ENCODE measurements at regions not wholly inside any gene's neighbourhood (a gene's known extent, or its start where the extent isn't known, plus 50 kb on each side); places are given as distances from the start of the nearest gene placed in this dataset.
"Not testable (repeated sequence)": the region's sequence is repeated elsewhere in the genome, so short reads cannot be mapped to it uniquely, and the experiment has no call there.

GRCh38 chr4:27075603-27076002 lies 215.0 kb downstream of the STIM2 start:
- not testable (repeated sequence) for DNase-seq

GRCh38 chr4:27078934-27079455 lies 218.4 kb downstream of the STIM2 start:
- peak; percentile 16 for DNase-seq

- DNase-seq: peak; percentile 22
Measured at GRCh38 chr4:27081675-27082586, 221.3 kb downstream of the STIM2 start.

GRCh38 chr4:27082776-27083175 lies 222.1 kb downstream of the STIM2 start:
- no peak for DNase-seq

DNA sequence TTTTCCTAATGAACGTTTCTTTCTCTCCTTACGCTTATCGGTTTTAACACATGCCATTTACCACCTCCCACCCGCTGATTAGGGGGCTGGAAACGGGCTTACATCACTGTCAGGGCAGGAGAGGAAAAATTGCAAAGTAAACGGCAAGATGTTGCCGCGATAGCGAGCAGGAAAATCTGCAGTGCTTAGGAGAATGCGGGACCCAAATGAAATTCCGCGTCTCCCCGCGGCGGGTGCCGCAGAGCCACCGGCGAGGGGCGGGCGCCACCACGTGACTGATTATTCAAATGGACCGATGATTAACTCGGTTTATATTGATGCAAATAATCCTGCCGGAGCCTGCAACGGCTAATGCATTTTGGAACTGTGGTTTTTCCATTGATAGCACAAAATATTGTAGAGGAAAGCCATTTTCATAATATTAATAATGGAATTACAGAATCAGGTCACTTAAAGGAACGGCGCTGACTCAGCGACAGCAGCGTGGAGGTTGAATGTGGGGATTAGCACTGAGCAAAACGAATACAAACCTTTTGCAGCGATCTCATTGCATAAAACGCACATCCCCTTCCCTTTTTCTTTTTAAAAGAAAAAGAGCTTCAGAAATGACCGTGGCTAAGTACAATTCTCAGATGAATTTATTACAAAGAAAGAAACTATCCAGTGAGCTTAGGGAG lies 224.2 kb downstream of the STIM2 start:
- peak; percentile 56 for DNase-seq

- no peak for DNase-seq
Measured at GRCh38 chr4:27085396-27085795, 224.8 kb downstream of the STIM2 start.

DNA sequence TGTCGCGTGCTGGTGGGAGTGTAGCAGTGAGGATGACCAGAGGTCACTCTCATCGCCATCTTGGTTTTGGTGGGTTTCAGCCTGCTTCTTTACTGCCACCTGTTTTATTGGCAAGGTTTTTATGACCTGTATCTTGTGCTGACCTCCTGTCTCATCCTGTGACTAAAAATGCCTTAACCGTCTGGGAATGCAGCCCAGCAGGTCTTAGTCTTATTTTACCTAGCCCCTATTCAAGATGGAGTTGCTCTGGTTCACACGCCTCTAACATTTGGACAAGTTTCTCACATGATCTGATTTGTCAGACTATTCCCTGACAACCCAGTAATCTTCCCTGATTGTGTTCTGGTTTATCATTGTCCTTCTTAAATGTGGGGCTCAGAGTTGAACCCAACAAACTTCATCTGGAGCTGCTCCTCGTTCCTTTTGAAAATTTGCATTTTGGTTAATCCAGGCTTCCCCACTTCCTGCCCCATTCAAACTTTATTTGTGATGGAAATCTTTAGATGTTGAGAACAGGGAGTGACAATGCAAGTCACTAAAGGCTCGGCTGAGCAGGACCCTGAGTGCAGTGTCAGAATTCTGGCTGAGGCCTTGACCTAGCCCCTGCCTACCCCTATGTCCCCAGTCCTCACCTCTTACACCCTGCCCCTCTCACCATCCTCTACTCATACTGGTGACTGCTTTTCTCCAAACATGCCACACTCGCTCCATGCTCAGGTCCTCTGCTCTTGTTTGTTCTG lies 226.8 kb downstream of the STIM2 start:
- DNase-seq: no peak

DNA sequence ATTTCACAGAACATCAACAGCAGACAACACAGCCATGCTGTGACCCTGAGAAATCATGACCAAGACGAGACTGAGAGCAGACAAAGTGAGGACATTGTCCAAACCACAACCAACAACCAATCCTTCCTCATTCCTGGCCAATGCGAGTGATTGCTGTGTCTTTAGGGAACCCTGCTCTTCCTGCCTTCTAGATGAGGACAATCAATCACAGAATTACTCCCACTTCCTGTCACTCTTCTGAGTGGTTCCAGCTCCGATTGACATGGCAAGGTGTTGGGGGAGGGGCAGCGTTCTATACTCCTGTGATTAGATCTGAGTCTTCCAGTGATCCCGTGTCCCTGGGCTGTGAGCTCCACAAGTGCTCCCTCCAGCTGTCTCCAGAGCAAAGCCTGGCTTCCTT lies 227.8 kb downstream of the STIM2 start:
- peak; percentile 23 for DNase-seq

DNA sequence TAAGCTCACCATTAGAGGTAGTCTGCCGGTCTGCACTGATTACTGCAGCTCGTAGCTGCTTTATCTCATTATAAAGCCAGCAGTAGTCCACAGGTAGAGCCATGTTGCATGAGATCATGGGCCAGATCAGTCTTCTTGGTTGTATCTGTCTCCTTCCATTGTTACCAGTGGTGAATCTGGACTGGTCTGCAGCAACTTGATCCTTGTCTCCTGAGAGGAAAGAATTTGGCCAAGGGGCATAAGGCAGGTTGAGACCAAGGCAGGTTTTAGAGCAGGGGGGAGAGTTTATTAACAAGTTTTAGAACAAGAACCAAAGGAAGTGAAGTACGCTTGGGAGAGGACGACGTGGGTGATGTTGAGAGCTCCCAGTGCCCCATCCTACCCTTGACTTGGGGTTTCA lies 228.5 kb downstream of the STIM2 start:
- DNase-seq: peak; percentile 27

GRCh38 chr4:27090406-27090805 lies 229.8 kb downstream of the STIM2 start:
- peak; percentile 7 for DNase-seq

DNA sequence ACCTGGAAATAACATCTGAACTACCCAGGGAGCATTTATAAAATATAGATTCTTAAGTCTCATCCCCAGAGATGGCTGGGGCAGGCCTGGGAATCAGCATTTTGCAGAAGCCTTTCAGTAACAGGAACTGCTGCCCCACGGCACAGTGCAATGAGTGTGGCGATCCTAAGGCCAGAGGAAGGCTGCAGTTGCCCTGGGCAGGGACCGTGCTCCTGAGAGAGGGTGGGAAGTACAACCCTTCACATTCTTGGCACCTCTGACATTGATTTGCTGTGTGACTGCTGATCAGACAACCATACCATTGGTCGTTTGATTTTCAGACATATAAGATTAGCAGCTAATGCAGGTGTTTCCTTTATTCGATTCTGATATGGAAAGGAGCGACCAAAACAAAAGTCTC lies 233.6 kb downstream of the STIM2 start:
- no peak for DNase-seq

DNA sequence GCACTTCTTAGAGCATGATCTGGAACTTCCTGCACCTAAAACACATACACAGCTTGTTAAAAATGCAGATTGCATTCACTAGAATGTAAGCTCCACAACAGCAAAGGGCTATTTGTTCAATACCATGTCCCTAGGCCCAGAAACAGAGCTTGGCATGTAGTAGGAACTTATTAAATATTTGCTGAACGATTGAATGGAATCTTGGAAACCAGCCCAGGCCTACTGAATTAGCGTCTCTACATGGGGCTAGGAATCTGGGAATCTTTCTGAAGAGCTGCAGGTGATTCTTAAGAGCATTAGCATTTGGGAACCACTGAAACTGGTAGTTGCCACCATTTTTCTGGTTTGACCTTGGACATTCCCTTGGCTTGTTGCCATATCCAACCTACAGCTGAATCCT lies 234.1 kb downstream of the STIM2 start:
- DNase-seq: no peak

GRCh38 chr4:27096142-27096824 lies 235.6 kb downstream of the STIM2 start:
- no peak for DNase-seq

GRCh38 chr4:27098034-27098433 lies 237.4 kb downstream of the STIM2 start:
- DNase-seq: no peak

- no peak for DNase-seq
Measured at GRCh38 chr4:27100713-27101112, 240.1 kb downstream of the STIM2 start.

GRCh38 chr4:27101126-27101525 lies 240.5 kb downstream of the STIM2 start:
- DNase-seq: no peak

- no peak for DNase-seq
Measured at GRCh38 chr4:27101561-27101960, 240.9 kb downstream of the STIM2 start.

- no peak for DNase-seq
Measured at GRCh38 chr4:27111627-27112026, 251.0 kb downstream of the STIM2 start.

GRCh38 chr4:27112587-27112986 lies 251.9 kb downstream of the STIM2 start:
- DNase-seq: no peak

GRCh38 chr4:27115221-27115620 lies 254.6 kb downstream of the STIM2 start:
- DNase-seq: no peak

- DNase-seq: no peak
Measured at GRCh38 chr4:27117453-27117852, 256.8 kb downstream of the STIM2 start.

GRCh38 chr4:27119239-27119638 lies 258.6 kb downstream of the STIM2 start:
- no peak for DNase-seq

- no peak for DNase-seq
Measured at GRCh38 chr4:27121830-27122229, 261.2 kb downstream of the STIM2 start.

Data from right forelimb (tissue), 1 donor.